HG03097 (cell line): ENCODE measurements at regions not wholly inside any gene's neighbourhood (a gene's known extent, or its start where the extent isn't known, plus 50 kb on each side); places are given as distances from the start of the nearest gene placed in this dataset.

Experiments
- ATAC-seq: cut with Tn5 transposase; IDR thresholded peaks from one replicate; pipeline ENCODE4 v1.9.1; 2021; ENCODE audit not compliant: unreplicated experiment, low FRiP score

DNA sequence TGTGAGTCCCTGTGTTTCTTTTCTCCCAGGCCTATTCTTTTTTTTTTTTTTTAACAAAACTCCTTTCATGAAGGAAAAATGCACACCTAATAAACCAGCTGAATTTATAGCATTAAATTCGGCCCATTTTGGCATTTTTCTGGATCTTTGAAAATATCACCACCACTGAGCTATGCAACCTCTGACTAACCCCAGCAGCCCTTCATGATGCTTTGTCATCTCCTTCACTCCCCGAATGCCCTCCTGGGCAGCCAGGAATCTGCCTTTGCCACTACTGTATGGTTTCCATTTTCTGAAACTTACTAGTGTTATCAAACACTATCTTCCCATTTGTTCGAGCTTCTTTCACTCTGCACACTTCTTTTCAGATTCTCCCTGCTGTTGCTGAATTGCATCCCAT is 97.9 kb downstream of the ZNF280B start:
- ATAC-seq = no peak

DNA sequence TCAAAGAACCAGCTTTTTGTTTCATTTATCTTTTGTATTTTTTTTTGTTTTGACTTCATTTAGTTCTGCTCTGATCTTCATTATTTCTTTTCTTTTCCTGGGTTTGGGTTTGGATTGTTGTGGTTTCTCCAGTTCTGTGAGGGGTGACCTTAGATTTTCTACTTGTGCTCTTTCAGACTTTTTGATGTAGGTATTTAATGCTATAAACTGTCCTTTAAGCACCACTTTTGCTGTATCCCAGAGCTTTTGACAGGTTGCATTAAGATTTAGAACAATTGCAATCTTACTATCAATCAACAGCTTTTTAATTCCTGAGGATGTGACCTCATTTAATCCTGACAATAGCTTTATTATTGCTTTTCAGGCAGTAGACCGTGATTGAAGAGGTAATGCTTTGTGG is 94.3 kb downstream of the ZNF280B start:
- ATAC-seq = no peak

DNA sequence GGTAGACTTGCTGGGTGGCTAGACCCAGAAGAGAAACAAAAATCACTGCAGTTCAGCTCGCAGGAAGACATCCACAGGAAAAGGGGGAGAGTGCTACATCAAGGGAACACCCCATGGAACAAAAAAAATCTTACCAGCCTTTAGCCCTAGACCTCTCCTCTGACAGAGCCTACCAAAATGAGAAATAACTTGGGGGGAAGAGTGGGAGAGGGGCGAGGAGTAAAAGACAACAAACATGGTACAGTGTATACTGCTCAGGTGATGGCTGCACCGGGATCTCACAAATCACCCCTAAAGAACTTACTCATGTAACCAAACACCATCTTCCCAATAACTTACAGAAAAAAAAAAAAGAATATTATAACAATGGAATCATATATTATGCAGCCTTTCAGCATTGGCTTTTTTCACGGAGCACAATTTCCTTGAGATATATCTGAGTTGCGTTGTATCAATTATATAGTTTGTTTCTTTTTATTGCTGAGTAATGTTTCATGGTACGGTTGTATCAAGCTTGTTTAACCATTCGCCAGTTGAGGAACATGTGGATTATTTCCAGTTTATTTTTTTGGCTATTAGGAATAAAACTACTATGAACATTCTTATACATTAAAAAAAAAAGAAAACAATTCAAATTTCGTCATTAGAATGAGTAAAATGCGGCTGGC is 90.9 kb downstream of the ZNF280B start:
- ATAC-seq = no peak

DNA sequence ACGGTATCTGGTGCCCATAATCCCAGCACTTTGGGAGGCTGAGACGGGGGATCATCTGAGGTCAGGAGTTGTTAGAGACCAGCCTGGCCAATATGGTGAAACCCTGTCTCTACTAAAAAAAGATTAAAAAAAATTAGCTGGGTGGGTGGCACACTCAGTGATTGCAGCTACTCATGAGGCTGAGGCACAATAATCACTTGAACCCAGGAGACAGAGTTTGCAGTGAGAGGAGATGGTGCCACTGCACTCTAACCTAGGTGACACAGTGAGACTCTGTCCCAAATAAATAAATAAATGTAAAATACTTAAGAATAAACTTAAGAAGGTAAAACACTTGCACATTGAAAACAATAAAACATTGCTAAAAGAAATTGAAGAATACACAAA is 90.4 kb downstream of the ZNF280B start:
- no peak for ATAC-seq

GRCh38 chr22:22418957-22419356 is 89.6 kb downstream of the ZNF280B start:
- no peak for ATAC-seq

DNA sequence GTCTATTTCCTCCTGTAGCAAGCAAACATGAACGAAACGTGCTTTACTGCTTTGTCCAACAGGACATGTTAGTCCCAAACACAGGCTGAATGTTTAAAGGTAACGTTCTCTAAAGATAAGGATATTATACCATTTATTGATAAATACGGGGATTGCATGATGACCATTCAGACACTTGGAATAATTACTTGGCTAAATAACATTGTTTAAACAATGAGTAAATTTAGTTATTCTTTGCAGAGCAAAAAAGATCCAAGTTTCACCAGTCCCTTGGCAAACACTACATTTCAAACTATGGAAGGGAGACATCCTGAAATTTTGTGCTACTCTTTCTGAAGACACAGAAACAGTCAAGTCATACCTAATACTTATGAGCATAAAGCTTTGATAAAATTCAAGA is 88.0 kb downstream of the ZNF280B start:
- ATAC-seq = no peak

- no peak for ATAC-seq
These were observed 87.2 kb downstream of the ZNF280B start for GRCh38 chr22:22421392-22421791.

DNA sequence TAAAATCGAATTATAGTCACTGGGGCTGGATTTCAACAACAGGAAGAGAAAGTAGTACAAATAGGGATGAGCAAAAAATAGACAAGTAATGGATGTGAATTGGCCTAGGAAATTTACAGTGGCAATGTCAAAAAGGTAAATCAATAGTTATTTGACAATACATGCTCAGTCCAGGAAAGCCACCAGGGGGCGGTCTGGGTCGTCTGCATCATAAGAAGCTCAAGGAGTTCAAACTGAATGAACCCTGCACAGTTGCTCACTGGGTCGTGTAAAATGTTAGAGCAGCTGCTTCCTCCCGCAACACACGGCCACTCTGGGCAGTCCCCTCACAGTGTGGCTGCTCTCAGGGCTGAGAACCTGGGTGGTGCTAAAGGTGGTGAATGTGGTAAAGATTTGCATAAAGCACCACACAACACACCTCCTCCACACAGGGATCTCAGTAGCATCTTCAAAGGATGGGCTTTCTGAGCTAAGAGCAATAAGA is 85.9 kb downstream of the ZNF280B start:
- ATAC-seq = peak; percentile 94

- ATAC-seq = no peak
These were observed 84.9 kb downstream of the ZNF280B start for GRCh38 chr22:22423681-22424080.

DNA sequence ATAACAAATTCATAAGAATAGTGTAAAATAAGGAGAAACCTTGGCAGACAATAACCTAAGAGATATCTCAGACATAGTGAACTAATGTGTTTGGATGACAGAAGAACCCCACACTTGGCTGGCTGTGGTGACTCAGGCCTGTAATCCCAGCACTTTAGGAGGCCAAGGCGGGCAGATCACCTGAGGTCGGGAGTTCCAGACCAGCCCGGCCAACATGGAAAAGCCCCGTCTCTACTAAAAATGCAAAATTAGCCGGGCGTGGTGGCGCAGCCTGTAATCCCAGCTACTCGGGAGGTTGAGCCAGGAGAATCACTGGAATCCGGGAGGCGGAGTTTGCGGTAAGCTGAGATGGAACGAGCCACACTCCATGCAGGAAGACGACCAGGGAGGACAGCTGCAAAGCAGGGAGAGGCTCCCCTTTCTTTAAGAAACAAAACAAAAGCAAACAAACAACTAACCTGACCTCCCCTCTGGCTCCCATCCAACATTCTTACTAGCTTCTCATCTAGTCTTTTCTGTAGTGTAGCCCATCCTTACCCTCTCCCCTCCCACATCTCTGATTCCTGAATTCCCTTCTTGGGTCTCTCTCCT is 84.2 kb downstream of the ZNF280B start:
- ATAC-seq = no peak

DNA sequence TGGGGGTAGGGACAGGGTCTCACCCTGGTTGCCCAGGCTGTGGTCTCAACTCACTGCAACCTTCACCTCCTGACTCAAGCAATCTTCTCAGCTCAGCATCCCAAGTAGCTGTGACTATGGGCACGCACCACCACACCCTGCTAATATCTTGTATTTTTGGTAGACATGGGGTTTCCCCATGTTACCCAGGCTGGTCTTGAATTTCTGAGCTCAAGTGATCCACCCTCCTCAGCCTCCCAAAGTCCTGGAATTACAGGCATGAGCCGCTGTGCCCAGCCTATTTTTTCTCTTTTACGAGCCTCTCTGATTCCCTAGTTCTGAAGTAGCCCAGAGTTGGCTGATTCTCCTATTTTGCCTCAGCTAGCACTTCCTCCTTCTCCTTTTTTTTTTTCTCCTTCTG is 83.6 kb downstream of the ZNF280B start:
- ATAC-seq = no peak

- ATAC-seq = no peak
These were observed 83.2 kb downstream of the ZNF280B start for GRCh38 chr22:22425356-22425755.

DNA sequence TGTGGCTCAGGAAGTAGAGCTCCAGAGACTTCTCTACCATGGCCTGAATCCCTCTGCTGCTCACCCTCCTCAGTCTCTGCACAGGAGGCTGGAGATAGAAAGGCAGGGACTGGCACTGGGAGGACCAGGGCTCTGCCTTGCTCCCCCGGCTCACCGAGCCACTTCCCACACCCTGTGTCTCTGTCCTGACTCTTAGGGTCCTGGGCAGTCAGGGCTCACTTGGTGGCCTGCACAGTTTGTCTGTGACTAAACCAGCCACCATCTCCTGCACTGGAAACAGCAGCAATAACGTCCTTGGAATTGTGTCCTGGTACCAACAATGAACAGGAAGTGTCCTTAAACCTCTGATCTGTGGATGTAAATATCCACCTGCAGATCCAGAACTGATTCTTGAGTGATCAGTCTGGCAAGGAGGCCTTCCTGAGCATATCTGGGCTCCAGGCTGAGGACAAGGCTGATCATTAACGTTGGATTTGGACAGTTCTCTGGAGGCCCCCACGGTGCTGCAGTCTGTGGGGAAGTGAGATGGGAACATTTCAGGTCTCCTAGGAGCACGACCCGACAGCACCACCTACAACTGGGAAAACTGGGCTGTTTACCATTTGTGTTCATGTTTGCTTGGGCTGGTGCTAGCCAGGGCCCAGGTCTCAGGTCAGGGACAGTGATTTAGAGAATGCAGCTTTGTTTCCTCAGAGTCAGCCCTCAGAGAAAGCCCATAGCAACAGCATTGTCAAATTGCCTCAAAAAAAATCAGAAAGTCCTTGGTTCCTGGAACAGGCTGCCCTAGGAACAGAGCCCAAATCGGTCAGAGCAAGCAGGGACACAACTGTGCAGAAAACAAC is 82.5 kb downstream of the ZNF280B start:
- no peak for ATAC-seq

GRCh38 chr22:22427542-22428065 is 80.9 kb downstream of the ZNF280B start:
- no peak for ATAC-seq

DNA sequence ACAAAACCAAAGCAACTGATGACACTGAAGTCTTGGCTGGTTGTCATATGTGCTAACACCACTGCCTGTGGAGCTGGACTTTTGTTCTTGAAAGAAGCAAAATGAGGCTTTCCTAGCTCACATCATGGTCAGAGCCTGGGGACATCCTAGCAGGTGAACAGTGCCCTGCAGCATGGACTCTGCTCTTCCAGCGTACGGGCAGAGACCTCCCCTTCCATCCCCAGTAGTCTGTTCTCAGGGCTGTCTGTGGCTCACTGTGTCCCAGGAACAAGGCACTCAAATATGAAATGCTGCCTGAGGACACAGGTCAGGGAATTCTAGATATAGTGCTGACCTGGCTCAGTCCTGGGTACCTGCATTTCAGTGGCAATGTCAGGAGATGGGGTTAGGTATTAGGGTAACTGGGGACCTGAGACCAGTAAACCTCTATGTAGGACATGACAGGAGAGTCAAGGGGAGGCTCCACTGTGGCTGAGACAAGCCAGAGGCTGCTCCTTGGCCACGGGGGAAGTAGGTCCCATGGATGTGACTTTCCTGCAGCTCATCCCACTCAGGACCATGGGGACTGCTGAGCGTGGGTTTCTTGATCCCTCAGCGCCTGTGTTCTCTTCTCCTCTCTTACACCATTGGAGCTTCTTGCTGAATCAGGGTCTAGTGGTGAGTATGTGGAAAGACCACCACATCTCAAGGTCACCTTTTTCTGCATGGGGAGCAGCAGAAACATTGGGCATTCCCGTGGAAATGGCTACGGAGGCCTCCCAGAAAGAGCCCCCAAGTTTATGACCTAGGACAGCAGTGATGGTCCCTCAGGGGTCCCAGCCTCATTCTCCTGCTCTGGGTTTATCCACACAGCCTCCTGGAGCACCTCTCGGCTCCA is 80.1 kb downstream of the ZNF280B start:
- no peak for ATAC-seq

DNA sequence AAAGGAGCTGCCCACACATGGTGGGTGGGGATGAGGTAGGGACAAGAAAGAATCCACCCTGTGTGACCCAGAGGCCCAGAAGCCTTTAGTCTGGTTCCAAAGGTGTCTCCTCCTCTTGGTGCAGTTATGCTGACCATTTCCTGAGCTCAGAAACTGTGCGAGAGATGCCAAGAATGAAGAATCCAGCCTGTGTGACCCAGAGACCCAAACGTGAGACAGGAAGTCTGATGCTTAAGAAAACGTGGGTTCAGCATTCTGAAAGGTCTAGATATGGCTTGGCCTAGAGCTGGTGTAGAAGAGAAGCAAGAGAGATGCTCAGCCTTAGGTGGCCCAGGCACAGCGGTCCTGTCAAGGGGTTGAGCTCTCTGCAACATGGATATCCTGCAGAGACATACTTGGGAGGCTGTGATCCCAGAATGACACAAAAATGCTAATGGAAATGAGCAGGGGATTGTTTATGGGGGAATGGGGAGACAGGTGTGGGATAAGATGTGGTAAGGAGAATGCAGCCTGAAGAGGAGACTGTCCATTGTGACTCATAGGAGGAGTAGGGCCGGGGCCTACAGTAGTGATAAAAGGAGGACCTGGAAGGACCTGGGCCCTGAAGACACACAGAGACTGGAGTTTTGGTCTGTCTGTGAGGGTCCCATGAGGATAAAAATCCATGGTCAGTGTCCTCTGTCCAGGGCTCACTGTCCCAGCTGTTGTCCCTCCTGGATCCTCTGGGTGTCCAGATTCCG is 79.0 kb downstream of the ZNF280B start:
- ATAC-seq = no peak

GRCh38 chr22:22430111-22430820 is 78.3 kb downstream of the ZNF280B start:
- ATAC-seq = no peak

GRCh38 chr22:22431271-22432220 is 77.0 kb downstream of the ZNF280B start:
- ATAC-seq = no peak
